KG1 (cell line): ENCODE measurements at regions not wholly inside any gene's neighbourhood (a gene's known extent, or its start where the extent isn't known, plus 50 kb on each side); places are given as distances from the start of the nearest gene placed in this dataset.

ENCODE experiments used
- DNase-seq: peaks from one replicate; lab custom pipeline; 2025; lab: John Stamatoyannopoulos, UW

- no peak for DNase-seq
These were observed 240.2 kb downstream of the ENGASE start for GRCh38 chr17:79314617-79315357.

DNA sequence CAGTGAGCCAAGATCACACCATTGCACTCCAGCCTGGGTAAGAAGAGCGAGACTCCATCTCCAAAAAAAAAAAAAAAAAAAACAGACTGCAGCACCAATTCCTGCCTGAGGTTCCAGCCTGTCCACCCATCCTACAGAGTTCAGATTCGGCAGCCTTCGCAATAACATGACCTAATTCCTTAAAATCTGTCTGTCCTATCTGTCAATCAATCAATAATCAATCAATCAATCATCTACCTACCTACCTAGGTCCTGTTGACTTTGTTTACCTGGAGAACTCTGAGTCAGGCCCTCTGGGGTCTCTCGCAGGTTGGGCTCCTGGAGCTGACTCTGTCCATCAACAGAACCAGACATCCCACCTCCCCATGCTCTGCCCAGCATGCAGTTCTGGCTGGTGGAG is 236.7 kb downstream of the ENGASE start:
- no peak for DNase-seq

- no peak for DNase-seq
These were observed 232.0 kb downstream of the ENGASE start for GRCh38 chr17:79306424-79307318.

DNA sequence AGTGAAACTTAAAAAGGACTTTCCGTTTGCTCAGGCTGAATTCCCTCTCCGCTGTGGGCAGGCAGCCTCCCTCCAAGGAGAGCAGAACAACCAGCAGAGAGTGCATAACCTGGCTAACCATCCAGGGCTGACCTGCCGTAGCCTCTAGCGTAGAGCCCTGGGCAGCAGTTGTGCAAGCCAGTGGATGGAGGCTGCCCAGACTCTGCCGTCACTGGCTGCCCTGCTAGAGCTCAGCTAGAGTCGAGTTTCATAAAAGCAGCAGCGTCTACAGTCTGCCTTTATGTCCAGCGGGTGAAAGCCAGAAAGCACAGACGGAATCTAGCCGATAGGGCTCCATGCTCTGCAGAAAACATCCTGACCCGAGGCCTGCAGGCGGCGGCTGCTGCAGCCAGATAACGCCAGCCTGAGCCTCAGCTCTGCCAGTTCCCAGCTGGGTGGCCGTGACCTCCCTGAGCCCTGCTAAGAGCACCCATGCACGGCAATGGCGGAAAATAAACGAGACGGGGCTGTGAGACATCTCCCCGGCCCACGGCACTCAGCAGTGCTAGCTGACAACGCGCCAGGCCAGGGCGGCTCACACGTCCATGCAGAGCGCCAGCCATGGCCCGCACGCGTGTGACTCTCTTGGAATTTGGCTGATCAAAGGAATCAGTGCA is 231.3 kb downstream of the ENGASE start:
- DNase-seq, result no peak

DNA sequence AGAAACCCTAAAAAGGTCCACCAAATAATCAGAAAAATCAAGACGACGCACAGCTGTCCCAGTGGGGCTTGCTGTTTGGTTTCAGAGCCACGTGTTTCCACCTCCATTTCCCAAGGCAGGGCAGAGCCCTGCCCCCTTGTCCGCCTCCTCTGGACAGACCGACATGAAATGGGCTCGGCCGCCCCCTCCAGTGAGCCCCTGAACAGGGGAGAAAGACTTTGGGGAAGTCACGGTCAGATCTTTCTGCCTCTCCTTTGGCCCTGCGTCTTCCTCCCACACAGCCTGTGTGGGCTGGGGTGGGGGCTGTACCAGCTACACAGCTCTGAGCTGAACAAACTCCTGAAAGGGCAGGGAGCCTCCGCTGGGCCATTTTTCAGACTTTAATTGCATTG is 230.7 kb downstream of the ENGASE start:
- no peak for DNase-seq

- DNase-seq, result no peak
These were observed 230.3 kb downstream of the ENGASE start for GRCh38 chr17:79304884-79305283.

GRCh38 chr17:79303641-79304205 is 229.1 kb downstream of the ENGASE start:
- no peak for DNase-seq

GRCh38 chr17:79301469-79301868 is 226.8 kb downstream of the ENGASE start:
- DNase-seq, result no peak

GRCh38 chr17:79299349-79299748 is 224.7 kb downstream of the ENGASE start:
- no peak for DNase-seq

DNA sequence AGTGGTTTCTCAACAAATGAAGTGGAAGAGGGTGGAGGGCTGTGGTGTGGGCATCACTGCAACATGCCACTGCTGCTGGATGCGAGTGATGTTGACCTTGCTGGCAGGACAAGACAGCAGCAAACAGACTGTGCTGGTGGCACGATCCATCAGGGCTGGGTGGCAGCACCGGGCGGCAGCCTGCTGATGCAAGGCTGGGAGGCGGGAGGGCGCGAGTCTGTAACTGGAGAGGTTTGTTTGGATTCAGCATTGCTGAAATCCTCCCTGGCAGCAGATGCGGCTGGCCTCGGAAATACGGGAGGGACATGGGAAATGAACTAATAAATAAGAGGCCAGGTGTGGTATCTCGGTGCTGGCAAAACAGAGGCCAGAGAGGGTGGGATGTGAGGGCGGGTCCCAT is 224.2 kb downstream of the ENGASE start:
- DNase-seq, result no peak

DNA sequence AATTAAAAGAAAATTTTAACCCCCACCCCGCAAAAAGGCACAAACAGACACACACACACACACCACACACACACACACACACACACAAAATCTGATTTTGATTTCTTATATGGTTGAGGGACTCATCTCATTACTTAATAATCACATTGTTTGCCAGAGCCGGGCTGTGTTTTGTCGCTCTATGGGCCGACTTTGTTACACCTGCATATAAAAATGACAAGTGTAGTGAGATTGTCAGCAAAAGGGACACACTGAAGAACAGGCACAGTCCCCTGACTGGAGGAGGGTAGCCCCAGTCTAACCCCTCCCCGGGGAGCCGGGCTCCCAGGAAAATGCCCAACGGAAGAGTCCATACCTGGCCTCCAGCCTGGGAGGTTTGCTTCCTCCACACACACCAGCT is 221.6 kb downstream of the ENGASE start:
- DNase-seq, result no peak

- no peak for DNase-seq
These were observed 220.7 kb downstream of the ENGASE start for GRCh38 chr17:79295307-79295706.

DNA sequence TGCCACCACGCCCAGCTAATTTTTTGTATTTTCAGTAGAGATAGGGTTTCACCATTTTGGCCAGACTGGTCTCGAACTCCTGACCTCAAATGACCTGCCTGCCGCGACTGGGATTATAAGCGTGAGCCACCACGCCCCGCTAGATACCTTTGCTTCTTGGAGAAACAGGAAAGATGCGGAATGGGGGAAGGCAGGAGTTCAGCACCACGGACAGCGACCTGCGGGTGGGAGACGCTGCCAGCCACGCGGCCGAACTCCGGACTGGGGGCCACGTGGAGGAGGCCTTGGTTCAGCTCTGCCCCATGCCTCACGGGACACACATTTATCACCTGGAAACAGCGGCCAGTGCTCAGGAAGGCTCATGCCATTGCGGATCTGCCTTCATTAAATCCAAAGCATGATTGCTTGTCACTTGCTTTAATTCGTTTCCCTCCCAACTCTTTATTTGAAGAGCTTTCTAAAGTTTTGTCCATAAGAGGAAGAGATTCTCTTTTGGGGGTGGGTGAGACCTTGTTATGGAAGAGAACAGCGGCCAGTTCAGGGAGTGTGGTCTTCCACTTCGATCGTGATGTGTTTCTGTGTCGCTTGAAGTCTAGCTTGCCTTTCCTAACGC is 219.9 kb downstream of the ENGASE start:
- DNase-seq, result no peak

GRCh38 chr17:79292501-79292900 is 217.9 kb downstream of the ENGASE start:
- no peak for DNase-seq

- no peak for DNase-seq
These were observed 216.8 kb downstream of the ENGASE start for GRCh38 chr17:79291391-79291790.

- no peak for DNase-seq
These were observed 216.1 kb downstream of the ENGASE start for GRCh38 chr17:79290726-79291125.

GRCh38 chr17:79288950-79289349 is 214.3 kb downstream of the ENGASE start:
- DNase-seq, result no peak

DNA sequence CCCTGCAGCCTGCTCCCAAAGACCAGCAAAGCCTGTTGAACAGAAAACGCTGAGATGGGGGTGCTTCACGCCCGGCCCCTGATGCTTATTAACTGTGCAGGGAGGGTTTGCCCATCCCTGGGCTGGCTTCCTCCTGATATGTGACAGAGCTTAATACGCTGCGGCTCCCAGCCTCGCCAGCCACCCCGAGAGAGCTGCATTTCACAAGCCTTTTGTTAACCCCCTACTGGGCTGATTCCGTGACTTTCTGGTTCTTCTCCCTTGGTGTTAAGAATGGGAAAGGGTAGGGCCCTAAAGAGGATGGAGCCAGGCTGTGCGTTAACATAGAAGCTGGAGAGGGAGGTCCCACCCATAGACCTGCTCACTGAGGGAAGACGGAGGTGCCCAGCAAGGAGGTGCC is 211.8 kb downstream of the ENGASE start:
- no peak for DNase-seq

- DNase-seq, result no peak
These were observed 211.3 kb downstream of the ENGASE start for GRCh38 chr17:79285973-79286372.

DNA sequence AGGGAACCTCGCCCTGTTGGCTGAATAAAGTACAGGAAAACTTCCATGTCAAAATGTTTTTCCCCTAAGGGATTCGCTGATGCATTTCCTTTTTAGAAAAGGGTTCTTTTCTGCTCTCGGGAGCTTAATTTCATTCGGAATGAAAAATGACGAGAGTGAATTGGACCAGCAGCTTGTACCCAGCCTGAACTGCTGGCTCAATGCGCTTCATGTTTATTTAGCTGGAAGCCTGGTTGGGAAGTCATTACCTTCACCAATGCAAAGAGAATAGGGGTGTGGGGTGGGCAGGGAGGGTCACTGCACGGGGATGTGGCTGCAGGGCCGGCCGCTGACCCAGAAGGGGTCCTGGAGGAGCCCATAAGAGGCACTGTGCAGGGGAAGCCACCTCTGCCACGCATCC is 207.7 kb downstream of the ENGASE start:
- DNase-seq, result no peak

DNA sequence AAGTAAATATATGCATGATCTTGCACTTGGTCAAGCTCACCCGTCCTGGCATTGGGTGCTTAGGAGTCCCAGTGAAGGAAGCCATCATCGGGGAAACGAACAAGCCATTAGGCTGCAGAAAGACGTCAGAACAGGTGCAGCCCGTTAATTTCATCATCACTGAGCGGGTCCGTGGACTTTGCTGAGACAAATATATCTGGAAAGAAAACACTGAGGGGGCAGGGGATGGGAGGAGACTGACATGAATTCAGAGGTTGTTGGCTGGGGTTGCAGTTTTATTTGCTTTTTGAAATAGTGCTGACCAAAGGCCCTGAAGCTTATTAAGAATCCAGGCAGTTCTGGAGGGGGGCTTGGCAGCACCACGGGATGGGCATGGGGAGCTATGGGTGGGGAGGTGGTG is 207.2 kb downstream of the ENGASE start:
- DNase-seq, result no peak
